ENCODE measurements at regions not wholly inside any gene's neighbourhood (a gene's known extent, or its start where the extent isn't known, plus 50 kb on each side); places are given as distances from the start of the nearest gene placed in this dataset.

DNA sequence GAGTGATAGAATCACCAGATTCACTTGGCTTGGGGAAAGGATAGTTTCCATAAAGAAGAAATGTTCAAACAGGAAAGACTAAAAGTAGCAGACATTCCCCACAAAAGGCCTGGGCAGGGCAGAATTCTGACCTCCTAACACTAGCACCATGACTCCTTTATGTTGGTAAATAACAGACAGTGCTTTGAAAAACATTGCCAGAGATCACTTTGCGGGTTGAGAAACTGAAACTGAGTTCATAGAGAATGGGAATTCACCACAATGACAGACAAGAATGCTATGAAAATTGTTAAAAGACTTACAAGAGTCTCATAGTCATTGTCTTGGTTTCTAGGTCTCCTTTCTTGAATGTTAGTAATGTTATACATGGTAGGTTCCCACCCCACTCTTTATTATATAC is 172.5 kb upstream of the GLRA1 start:
- no peak for TF ChIP-seq POLR2A (IDR thresholded peaks at IDR 0.05)
- TF ChIP-seq CTCF (IDR thresholded peaks at IDR 0.05 in 4 of 5, conservative IDR thresholded peaks at IDR 0.05 in 1 of 5): no peak
